ENCODE measurements at regions not wholly inside any gene's neighbourhood (a gene's known extent, or its start where the extent isn't known, plus 50 kb on each side); places are given as distances from the start of the nearest gene placed in this dataset.

- peak; percentile 93 for TF ChIP-seq JUND (IDR thresholded peaks at IDR 0.05; ENCODE audit: low read depth, low read length)
- no peak for TF ChIP-seq POLR2AphosphoS2 (IDR thresholded peaks at IDR 0.05; ENCODE audit: low read depth, low read length)
- TF ChIP-seq, protein P1, sequence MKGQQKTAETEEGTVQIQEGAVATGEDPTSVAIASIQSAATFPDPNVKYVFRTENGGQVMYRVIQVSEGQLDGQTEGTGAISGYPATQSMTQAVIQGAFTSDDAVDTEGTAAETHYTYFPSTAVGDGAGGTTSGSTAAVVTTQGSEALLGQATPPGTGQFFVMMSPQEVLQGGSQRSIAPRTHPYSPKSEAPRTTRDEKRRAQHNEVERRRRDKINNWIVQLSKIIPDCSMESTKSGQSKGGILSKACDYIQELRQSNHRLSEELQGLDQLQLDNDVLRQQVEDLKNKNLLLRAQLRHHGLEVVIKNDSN (IDR thresholded peaks at IDR 0.05; ENCODE audit: borderline replicate concordance, extremely low read length, insufficient read depth, low read depth, low read length), result peak; percentile 31
- TF ChIP-seq ZNF274 (IDR thresholded peaks at IDR 0.05; ENCODE audit: insufficient read depth, insufficient read length), result no peak
- no peak for TF ChIP-seq CBX5 (IDR thresholded peaks at IDR 0.05; ENCODE audit: low read depth)
- no peak for TF ChIP-seq SREBF2 (IDR thresholded peaks at IDR 0.05; ENCODE audit: low read length)
- TF ChIP-seq SUZ12 (IDR thresholded peaks at IDR 0.05; ENCODE audit: unreplicated experiment), result no peak
- TF ChIP-seq SMAD1 (IDR thresholded peaks at IDR 0.05; ENCODE audit: low read depth, partially characterized antibody), result peak; percentile 84
- TF ChIP-seq ATF7 (IDR thresholded peaks at IDR 0.05; ENCODE audit: low read depth), result peak; percentile 94
- no peak for TF ChIP-seq E4F1 (IDR thresholded peaks at IDR 0.05; ENCODE audit: borderline replicate concordance, partially characterized antibody)
- no peak for TF ChIP-seq PAX8 (IDR thresholded peaks at IDR 0.05)
- no peak for TF ChIP-seq ZZZ3 (IDR thresholded peaks at IDR 0.05; ENCODE audit: control insufficient read depth, insufficient read length, low read depth)
- no peak for TF ChIP-seq KDM1A (IDR thresholded peaks at IDR 0.05; ENCODE audit: borderline replicate concordance)
- no peak for TF ChIP-seq FOS (IDR thresholded peaks at IDR 0.05; ENCODE audit: borderline replicate concordance, extremely low read depth, insufficient read length)
- no peak for TF ChIP-seq EZH2 (IDR thresholded peaks at IDR 0.05; ENCODE audit: borderline replicate concordance, control insufficient read depth, low read depth, low read length)
- peak; percentile 97 for TF ChIP-seq ZNF384 (IDR thresholded peaks at IDR 0.05; ENCODE audit: borderline replicate concordance, low read depth, low read length)
- TF ChIP-seq NR2F1 (conservative IDR thresholded peaks at IDR 0.05), result peak; percentile 94
- TF ChIP-seq NFXL1 (IDR thresholded peaks at IDR 0.05; ENCODE audit: borderline replicate concordance), result no peak
- no peak for TF ChIP-seq CHD4 (IDR thresholded peaks at IDR 0.05)
- peak; percentile 100 for TF ChIP-seq TBL1XR1 (IDR thresholded peaks at IDR 0.05; ENCODE audit: low read depth, low read length)
- no peak for TF ChIP-seq RUNX3 (IDR thresholded peaks at IDR 0.05; ENCODE audit: low read length)
- no peak for TF ChIP-seq HDAC2 (IDR thresholded peaks at IDR 0.05)
- TF ChIP-seq, protein P2, sequence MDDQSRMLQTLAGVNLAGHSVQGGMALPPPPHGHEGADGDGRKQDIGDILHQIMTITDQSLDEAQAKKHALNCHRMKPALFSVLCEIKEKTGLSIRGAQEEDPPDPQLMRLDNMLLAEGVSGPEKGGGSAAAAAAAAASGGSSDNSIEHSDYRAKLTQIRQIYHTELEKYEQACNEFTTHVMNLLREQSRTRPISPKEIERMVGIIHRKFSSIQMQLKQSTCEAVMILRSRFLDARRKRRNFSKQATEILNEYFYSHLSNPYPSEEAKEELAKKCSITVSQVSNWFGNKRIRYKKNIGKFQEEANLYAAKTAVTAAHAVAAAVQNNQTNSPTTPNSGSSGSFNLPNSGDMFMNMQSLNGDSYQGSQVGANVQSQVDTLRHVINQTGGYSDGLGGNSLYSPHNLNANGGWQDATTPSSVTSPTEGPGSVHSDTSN (IDR thresholded peaks at IDR 0.05; ENCODE audit: insufficient replicate concordance, low read depth, low read length), result peak; percentile 90
- peak; percentile 87; the same call in 1 of the 2 replicates for TF ChIP-seq WRNIP1 (IDR thresholded peaks at IDR 0.05; ENCODE audit: borderline replicate concordance, low read depth, low read length)
- peak; percentile 100 for TF ChIP-seq BCL11A (IDR thresholded peaks at IDR 0.05; ENCODE audit: low read depth, low read length)
- TF ChIP-seq BACH1 (IDR thresholded peaks at IDR 0.05; ENCODE audit: borderline replicate concordance), result peak; percentile 94; the same call in 1 of the 2 replicates
- no peak for TF ChIP-seq ZSCAN29 (IDR thresholded peaks at IDR 0.05)
- peak; percentile 90 for TF ChIP-seq CBFB (IDR thresholded peaks at IDR 0.05; ENCODE audit: low read depth)
- peak; percentile 92; the same call in 2 of the 3 replicates for TF ChIP-seq POU2F2 (IDR thresholded peaks at IDR 0.05; ENCODE audit: borderline replicate concordance, low read depth, low read length)
- TF ChIP-seq KLF5 (IDR thresholded peaks at IDR 0.05; ENCODE audit: partially characterized antibody), result peak; percentile 92
Observed at GRCh38 chr9:109974143-109974917, 194.3 kb downstream of the PALM2AKAP2 start (continued).
